22Rv1 (cell line): ENCODE measurements at regions not wholly inside any gene's neighbourhood (a gene's known extent, or its start where the extent isn't known, plus 50 kb on each side); places are given as distances from the start of the nearest gene placed in this dataset.

Source experiments
- CTCF ChIP-seq: fragments of 450-650 bp; IDR thresholded peaks from 2 replicates; pipeline ENCODE4 v1.5.1; 2017; ENCODE audit warnings: mild to moderate bottlenecking
- ZFX ChIP-seq: fragments of 450-650 bp; IDR thresholded peaks from 2 replicates; pipeline ENCODE4 v1.6.1; 2017; ENCODE audit warnings: antibody characterized with exemption, borderline replicate concordance

- TF ChIP-seq CTCF (no peak), ZFX (no peak)
Measured at GRCh38 chr11:34724973-34725372, 104.1 kb downstream of the EHF start.
